Keratinocyte (primary cell): ENCODE measurements at regions not wholly inside any gene's neighbourhood (a gene's known extent, or its start where the extent isn't known, plus 50 kb on each side); places are given as distances from the start of the nearest gene placed in this dataset.

ENCODE experiments used
- CTCF ChIP-seq, 3 experiments: IDR thresholded peaks in 1 of 3; conservative IDR thresholded peaks in 1 of 3; optimal IDR thresholded peaks in 1 of 3; 2 replicates in 2 of 3; 3 replicates in 1 of 3; pipeline versions ENCODE3 to v1.5.1; 2011; ENCODE audit warnings: low read length in 3 of 3, mild to moderate bottlenecking in 3 of 3, moderate library complexity in 2 of 3, control low read depth in 1 of 3, inconsistent platforms in 1 of 3; ENCODE audit not compliant: insufficient read depth in 2 of 3; ENCODE audit errors: extremely low read depth in 1 of 3
- EZH2 ChIP-seq: IDR thresholded peaks from one replicate; pipeline ENCODE4 v1.6.1; 2012; ENCODE audit warnings: inconsistent platforms, mild to moderate bottlenecking, low read length, moderate library complexity

GRCh38 chr15:70197945-70198361 lies 100.2 kb upstream of the TLE3 start:
- TF ChIP-seq CTCF (optimal IDR thresholded peaks at IDR 0.05 in 1 of 3, IDR thresholded peaks at IDR 0.05 in 1 of 3, conservative IDR thresholded peaks at IDR 0.05 in 1 of 3; ENCODE audit: extremely low read depth in 1 of 3, insufficient read depth in 2 of 3, low read length in 3 of 3) (no peak), EZH2 (no peak)
